Endothelial cell (in vitro differentiated cells): ENCODE measurements at regions not wholly inside any gene's neighbourhood (a gene's known extent, or its start where the extent isn't known, plus 50 kb on each side); places are given as distances from the start of the nearest gene placed in this dataset.
A peak's percentile ranks its signal among the peaks of the same experiment; 100 is the strongest.

Source experiments
- DNase-seq: peaks from one replicate; pipeline ENCODE4 v3.0.0; 2021; ENCODE audit warnings: low spot score
- H3K27ac Mint-ChIP-seq: one replicate; pipeline ENCODE4 v1.8.0; 2021; ENCODE audit warnings: mixed read lengths, inconsistent platforms; ENCODE audit not compliant: unreplicated experiment
- H3K27me3 Mint-ChIP-seq: one replicate; pipeline ENCODE4 v1.8.0; 2021; ENCODE audit warnings: mild to moderate bottlenecking, moderate library complexity, mixed read lengths, inconsistent platforms; ENCODE audit not compliant: unreplicated experiment
- H3K36me3 Mint-ChIP-seq: one replicate; pipeline ENCODE4 v1.8.0; 2021; ENCODE audit warnings: mild to moderate bottlenecking, low read depth, mixed read lengths, inconsistent platforms; ENCODE audit not compliant: unreplicated experiment
- H3K4me1 Mint-ChIP-seq: one replicate; pipeline ENCODE4 v1.8.0; 2021; ENCODE audit warnings: mild to moderate bottlenecking, mixed read lengths, inconsistent platforms; ENCODE audit not compliant: unreplicated experiment
- H3K4me3 Mint-ChIP-seq: one replicate; pipeline ENCODE4 v1.8.0; 2021; ENCODE audit warnings: mild to moderate bottlenecking, mixed read lengths, inconsistent platforms; ENCODE audit not compliant: unreplicated experiment
- H3K9me3 Mint-ChIP-seq: one replicate; pipeline ENCODE4 v1.8.0; 2021; ENCODE audit warnings: mixed read lengths, inconsistent platforms; ENCODE audit not compliant: unreplicated experiment
- CTCF ChIP-seq: fragments of 200-600 bp; sonication (generic); IDR thresholded peaks from one replicate; pipeline ENCODE4 v1.5.0; 2021; ENCODE audit warnings: antibody characterized with exemption; ENCODE audit not compliant: unreplicated experiment

- no peaks in the 10 kb centered on the region for H3K36me3 Mint-ChIP-seq
- H3K4me3 Mint-ChIP-seq = no peak overlapping the region
- H3K9me3 Mint-ChIP-seq = no peaks in the 10 kb centered on the region
- H3K27ac Mint-ChIP-seq = no peak overlapping the region
- peaks cover 1% of the 10 kb centered on the region for H3K27me3 Mint-ChIP-seq
- TF ChIP-seq CTCF = no peak
- H3K4me1 Mint-ChIP-seq = no peaks in the 10 kb centered on the region
- DNase-seq = no peak
These were observed 93.7 kb upstream of the PLET1 start for GRCh38 chr11:112354364-112354763.

GRCh38 chr11:112355726-112356125, 95.1 kb upstream of the PLET1 start:
- Mint-ChIP-seq H3K27ac (no peak overlapping the region), H3K36me3 (no peaks in the 10 kb centered on the region), H3K4me3 (no peak overlapping the region), H3K27me3 (no peaks in the 10 kb centered on the region), H3K9me3 (no peaks in the 10 kb centered on the region), H3K4me1 (no peaks in the 10 kb centered on the region)
- peak; percentile 27 for DNase-seq
- TF ChIP-seq CTCF = no peak

GRCh38 chr11:112357488-112357887, 96.8 kb upstream of the PLET1 start:
- H3K4me3 Mint-ChIP-seq = no peak overlapping the region
- no peaks in the 10 kb centered on the region for H3K4me1 Mint-ChIP-seq
- no peaks in the 10 kb centered on the region for H3K36me3 Mint-ChIP-seq
- no peaks in the 10 kb centered on the region for H3K27me3 Mint-ChIP-seq
- TF ChIP-seq CTCF = no peak
- DNase-seq = no peak
- no peak overlapping the region for H3K27ac Mint-ChIP-seq
- H3K9me3 Mint-ChIP-seq = no peaks in the 10 kb centered on the region

- Mint-ChIP-seq H3K4me3 (no peak overlapping the region), H3K36me3 (no peaks in the 10 kb centered on the region), H3K27me3 (no peaks in the 10 kb centered on the region), H3K27ac (no peak overlapping the region), H3K4me1 (no peaks in the 10 kb centered on the region), H3K9me3 (no peaks in the 10 kb centered on the region)
- no peak for DNase-seq
- no peak for TF ChIP-seq CTCF
These were observed 100.7 kb upstream of the PLET1 start for GRCh38 chr11:112361396-112361795.

- H3K4me3 Mint-ChIP-seq = no peak overlapping the region
- H3K27me3 Mint-ChIP-seq = no peaks in the 10 kb centered on the region
- no peak overlapping the region for H3K27ac Mint-ChIP-seq
- H3K36me3 Mint-ChIP-seq = no peaks in the 10 kb centered on the region
- DNase-seq = no peak
- no peak for TF ChIP-seq CTCF
- no peaks in the 10 kb centered on the region for H3K9me3 Mint-ChIP-seq
- H3K4me1 Mint-ChIP-seq = no peaks in the 10 kb centered on the region
These were observed 102.9 kb upstream of the PLET1 start for GRCh38 chr11:112363527-112363926.
